Cerebellar cortex (tissue), 1 donor: ENCODE measurements at regions not wholly inside any gene's neighbourhood (a gene's known extent, or its start where the extent isn't known, plus 50 kb on each side); places are given as distances from the start of the nearest gene placed in this dataset.

Source experiments
- DNase-seq: peaks from one replicate; pipeline ENCODE4 v3.0.0-alpha.2; 2015; ENCODE audit warnings: low spot score

DNA sequence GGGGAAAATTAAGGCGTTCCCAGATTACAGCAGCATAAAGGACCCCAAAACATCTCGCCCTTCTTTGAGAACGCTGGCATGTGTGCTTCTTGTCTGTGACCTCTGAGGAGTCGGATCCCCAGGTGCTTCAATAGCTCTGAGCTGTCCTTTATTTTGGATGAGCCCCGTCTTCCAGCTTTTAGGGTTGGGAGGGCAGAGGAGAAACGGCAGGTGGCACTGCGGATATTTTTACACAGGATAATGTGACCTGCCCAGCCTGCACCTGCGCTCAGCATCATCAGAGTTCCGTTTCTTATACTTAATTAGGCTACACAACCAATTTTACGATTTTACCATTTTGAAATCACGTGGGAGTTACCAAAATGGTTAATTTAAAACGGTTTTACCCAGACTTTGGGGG is 147.7 kb upstream of the RPS6KA2 start:
- DNase-seq: no peak

DNA sequence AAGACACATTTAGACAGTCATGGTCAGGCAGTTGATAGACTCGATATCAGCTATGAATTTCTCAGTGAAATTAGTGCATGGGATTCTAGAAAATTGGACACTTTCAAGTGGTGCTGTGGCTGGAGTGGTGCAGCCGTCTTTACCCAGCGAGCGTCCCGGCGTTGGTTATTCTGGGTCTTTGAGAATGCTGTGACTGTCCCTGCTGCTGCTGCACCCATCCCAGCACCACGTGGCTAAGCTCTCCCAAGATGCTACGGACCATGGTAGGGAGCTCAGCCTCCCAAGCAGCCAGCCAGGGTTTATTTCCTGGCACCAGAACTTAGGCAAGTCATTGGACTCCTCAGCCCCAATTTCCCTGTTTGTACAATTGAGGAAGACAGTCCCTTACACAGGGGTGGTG is 147.2 kb upstream of the RPS6KA2 start:
- DNase-seq: no peak

DNA sequence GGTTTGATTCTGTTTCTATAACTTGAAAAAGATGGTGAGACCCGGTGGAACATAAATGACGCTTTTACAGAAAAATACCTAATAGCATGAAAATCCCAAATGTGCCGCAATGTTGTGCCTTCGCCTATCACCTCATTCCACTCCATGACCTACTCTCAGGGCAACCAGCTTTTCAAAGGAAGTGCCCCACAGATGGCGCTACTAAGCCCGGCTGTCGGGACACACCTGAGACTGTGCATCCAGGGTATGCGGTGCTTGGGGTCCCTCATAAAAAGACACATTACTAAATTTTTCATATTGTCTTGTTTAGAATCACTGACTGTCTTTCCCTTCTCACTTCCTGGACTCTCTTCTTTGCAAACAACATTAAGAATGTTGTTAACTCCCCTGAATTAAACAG is 145.5 kb upstream of the RPS6KA2 start:
- no peak for DNase-seq

DNA sequence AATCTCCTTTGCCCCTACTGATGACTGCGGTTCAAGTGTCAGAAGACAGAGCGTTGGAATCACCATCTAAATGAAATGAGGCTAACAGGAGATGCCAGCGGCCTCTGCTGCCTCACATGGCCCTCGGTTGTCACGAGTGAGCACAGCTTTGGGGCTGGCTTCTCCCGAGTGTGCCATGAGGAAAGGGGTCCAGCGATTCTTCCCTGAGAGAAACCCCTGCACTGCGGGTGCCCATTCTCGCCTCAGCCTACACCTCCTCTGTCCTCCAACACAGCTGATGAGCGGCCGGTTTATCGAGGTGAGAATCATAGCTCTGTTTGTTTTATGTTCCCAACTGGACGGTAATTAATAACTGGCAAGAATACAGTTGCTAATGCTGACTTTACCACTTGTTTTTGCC is 144.7 kb upstream of the RPS6KA2 start:
- no peak for DNase-seq

DNA sequence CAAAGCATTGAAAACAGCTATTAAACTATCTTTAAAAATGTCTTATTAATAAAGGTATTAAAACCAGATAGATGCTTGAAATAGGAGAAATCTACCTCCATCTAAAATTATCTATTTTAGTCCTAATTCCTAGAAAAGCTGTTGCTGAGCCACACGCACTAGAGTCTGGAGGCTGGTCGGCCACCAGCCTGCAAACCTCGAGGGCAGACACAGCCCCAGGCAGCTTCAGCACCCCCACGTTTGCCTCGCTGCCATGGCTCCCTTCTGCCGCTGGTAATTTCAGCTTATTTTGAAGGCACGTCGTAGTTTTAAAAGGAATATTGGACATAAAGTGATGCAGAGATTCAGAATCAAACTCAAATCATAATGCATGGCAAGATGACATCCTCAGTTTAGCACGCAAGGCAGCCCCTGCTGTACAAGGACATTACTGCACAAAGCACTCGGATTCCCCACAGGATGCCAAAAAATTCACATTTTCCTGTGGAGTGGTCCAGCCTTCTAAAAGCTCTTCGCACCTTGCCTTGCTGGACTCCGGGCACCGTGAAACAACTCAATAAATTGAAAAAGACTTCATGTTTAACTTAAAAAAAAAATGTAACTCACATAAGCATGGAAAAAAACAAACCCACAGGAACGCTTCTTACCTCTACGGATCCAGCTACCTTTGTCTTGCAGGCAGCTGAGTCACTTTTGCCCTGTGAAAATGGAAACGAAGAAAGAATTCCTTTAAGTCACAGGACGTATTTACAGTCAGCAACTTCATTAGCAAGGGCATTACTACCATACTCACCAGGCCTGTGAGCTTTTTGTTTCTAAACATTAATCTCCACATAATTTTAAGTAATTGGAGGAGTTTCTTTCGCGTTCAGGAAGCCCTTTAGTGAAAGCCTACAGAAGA is 143.4 kb upstream of the RPS6KA2 start:
- no peak for DNase-seq

DNA sequence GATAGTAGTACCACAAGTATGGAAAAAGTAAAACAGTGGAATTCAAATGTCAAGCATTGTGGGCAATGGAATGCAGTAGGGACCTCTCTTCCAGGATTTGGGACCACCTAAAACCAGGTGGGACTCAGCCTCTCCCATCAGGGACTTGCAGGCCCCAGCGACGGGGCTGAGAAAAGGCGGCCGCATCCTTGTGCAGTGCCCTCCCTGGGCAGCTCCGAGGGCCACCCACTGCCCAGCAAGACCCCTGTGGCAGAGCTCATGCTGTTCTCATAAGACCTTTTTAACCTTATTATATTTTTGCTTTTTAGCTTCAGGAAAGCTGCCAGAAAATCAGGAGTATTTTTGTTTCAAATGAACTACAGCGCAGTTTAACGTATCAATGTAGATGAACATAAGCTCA is 142.6 kb upstream of the RPS6KA2 start:
- no peak for DNase-seq

DNA sequence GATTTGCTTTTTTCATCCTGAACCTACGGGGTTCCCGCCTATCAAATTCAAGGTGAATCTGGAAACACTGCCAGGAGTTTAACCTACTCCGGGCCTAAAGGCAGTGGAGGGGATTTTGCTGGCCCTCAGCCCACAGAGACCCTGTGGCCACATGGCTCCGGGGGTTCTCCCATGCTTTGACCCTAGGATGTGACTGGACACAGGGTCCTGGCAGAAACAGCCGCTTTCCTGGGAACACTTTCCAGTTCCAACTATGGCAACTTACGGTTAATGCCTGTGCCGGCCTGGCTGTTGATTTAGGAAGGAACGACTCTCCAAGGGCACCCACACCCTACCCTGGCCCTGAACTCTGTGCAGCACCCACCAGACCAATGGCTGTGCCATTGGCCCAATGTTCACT is 141.7 kb upstream of the RPS6KA2 start:
- DNase-seq: no peak

DNA sequence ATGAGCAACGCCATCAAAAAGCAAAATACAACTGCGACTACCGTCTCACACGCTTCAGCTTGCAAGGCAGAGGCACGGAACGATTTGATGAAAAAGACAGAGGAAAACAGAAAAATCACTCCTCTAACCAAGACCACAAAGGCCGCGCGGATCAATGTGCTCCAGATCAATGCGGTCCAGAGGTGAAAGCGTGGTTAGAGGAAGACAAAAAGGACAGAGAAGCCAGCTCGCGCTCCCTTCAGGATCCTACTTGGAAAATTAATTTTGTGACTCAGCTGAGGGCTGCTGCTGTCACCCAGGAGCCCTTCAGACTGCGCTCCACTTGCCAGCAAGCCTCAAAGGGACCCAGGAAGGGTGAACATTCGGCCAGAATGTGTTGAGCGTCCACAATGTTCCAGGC is 140.2 kb upstream of the RPS6KA2 start:
- DNase-seq: no peak

DNA sequence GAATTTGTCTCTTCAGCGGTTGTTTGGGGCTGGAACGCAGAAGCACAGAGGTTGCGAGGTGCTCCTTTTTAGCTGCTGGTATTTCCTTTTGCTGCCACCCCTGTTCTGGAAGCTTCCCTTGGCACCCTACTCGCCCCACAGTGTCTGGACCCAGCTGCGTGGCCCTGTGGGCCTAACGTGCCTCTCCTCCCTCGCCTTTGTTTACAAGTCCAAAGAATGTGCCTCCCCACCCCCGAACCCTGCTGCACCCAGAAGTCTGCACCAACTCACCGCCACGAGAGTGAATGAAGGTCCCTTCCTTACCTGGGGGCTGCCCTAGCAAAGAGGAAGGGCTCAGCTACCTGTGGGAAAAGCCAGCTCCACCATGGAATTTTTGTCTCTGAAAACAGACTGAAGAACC is 139.7 kb upstream of the RPS6KA2 start:
- no peak for DNase-seq

DNA sequence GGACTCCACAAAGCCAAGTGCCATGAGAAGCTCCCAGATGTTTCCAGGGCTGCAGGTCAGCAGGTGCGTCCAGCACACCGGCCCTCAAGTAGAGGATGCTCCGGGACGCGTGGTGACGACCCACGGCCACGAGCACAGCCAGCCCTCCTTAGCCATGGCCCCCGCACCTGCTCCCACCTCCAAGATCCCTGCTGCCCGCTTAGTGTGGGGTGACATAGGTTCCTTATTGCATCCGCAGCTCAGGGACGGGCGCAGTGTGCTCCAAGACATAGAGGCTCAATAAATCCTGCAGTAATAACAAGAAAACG is 138.1 kb upstream of the RPS6KA2 start:
- no peak for DNase-seq

DNA sequence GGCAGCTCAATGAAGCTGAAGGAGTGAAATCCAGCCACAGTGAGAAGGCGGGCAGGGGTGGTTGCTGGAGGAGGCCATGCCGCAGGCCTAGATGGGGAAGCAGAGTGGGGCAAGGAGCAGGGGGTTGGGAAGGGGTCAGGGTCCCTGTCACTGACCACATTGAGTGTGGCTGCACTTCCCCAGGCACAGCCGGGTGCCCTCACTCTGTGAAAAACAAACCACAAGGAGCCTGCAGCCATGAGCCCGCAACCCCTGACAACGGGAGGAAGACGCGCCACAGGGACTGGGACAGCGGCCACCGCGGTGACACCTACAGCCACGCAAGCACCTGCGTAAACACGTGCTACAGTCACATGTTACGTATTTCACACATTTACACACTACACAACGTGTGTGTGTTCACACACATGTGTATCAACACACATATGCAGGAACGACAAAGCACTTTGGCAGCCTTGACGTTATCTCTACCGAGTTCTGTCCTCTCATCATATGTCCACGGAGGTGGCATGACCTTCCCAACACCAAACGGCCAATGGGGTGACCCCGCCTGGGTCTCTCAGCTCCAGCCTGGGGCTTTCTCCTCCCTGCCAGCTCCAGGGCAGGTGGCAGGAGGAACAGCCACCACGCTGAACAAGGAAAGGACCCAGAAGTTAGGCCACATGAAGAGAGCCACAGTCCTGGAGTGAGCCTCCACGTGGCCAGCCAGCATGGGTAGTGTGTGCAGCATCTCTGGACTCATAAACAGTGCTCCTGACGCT is 137.6 kb upstream of the RPS6KA2 start:
- no peak for DNase-seq

DNA sequence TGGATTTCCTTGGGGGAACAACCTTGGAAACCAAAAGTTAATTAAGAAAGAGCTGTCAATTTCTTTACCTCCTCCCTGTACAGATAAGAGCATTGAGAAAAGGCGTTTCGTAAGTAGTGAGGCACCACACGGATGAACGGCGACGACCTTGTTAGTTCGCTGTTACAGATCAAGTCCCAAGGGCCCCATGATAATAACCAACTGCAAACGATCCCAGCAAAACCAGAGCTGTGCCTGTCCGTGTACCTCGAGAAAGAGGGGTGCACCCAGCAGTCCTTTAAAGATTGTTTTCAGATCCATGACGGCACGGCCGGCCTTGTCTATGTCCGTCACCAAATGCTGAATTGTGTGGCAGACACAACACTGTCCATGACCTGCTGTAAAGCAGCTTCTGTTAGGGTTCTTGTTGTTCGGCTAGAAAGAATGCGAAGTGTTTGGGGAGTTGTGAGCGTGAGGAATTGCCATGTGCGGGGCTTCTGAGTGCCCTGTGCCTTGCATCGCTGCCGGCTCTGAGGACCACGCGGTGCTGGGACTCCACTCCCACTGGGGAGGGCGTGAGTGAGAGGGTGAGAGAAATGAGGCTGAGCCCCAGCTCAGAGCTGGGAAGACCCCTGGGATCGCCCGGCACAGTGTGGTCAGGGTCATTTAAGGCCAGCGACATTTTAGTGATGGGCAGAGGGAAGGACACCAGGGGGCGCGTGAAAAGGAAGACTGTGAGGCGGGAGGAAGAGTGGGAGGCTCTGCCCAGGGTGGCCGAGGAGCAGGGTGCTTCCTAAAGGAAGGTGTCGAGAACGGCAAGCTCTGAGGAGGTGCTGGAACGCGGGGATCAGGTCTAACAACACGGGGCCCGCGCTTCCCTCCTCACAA is 136.8 kb upstream of the RPS6KA2 start:
- no peak for DNase-seq

DNA sequence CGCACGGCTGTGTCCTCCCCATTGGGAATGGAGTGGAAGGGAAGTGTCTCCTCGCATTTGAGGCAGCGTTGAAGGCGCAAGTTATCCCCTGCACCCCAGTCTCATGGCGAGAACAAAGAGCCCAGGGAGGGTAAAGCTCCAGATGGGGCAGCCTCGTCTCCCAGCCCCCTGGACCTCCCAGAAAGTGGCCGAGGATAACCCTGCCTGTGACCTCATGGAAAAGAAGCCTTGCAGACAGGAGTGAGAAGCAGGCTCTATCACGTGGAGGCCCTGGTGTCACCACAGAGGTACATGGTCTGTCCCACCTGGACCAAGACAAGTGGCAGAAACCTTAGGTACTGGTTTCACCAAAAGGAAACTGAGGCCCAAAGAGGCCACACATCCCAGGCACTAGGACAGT is 134.8 kb upstream of the RPS6KA2 start:
- no peak for DNase-seq

DNA sequence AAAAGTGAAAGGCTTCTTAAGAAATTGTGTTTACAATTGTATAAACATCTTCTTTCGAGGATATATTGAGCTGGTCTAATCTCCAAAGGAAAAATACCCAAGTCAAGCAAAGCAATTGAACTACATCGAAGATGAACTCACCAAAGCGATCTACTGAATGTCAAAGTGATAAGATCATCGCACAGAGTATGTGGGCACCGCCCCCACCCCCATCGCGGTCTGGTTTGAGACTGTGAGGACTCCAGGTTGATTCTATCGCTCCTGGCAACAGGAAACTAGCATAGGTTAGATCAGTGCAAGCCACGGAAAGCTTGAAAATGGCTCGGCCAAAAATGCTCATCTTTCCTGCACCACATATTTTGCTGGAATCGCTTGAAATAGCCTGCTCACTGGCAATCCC is 133.2 kb upstream of the RPS6KA2 start:
- DNase-seq: no peak

DNA sequence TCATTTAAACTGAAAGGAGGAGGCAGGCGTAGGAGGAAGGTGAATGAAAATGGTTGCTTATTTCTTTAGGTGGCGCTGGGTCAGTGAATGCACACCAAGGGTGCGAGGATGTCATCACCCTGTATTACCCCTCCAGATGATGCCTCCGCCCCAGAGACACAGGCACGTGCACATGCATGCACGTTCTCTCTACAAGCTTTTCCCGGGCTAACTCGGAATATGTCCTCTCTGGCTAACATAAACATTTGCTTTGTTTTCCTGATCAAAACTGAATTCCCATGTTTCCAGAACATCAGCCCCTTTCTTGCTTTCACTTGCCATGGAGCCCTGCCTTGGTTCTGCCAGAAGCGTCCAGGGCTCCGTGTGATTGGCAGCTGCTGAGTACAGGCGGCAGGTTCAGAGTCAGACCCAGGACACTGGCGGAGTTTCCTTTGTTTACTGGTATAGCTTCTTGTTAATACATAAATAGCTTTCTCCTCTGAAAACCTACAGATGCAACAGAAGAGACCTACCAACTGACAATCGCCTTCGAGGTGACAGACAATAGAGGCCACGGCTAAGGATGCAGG is 131.2 kb upstream of the RPS6KA2 start:
- DNase-seq: no peak

DNA sequence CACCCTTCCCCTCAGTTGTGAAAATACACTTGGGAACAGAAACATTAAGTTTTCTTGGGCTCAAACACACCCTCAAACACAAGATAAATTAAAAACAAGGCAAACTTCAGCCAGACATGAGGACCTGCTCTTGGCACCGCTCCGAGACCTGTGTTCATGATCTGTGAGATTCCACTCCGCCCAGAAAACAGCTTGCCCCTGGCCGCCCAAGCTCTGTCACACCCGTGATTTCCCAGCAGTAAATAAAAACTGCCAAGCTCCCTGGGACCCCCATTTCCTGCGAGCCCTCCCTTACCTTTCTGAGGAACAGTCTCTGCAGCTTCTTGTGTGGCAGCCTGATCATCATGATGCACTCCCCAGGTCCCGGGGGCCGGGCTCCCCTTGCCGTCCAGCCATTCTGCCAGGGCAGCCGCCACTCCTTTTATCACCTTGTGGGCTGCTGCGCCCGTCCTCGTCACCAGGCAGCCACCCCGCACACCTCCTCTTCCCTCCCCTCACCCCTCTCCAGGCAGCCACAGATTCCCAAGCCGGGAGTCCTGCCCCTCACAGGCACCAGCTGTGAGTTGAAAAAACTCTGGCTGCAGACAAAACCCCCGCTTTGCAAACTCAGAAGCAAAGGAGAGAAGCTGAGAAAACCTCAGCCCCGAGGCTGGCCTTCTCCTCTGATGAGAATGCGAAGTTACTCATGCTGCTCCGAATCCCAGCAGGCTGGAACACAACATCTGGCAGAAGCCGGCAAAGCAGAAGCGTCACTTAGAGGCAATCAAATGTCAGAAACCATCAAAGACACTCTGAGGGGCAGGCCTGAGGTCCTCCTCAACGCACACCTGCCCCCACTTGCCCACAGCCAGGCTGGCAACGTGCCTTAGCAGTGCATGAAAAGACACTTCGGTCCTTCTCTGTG is 130.4 kb upstream of the RPS6KA2 start:
- no peak for DNase-seq

DNA sequence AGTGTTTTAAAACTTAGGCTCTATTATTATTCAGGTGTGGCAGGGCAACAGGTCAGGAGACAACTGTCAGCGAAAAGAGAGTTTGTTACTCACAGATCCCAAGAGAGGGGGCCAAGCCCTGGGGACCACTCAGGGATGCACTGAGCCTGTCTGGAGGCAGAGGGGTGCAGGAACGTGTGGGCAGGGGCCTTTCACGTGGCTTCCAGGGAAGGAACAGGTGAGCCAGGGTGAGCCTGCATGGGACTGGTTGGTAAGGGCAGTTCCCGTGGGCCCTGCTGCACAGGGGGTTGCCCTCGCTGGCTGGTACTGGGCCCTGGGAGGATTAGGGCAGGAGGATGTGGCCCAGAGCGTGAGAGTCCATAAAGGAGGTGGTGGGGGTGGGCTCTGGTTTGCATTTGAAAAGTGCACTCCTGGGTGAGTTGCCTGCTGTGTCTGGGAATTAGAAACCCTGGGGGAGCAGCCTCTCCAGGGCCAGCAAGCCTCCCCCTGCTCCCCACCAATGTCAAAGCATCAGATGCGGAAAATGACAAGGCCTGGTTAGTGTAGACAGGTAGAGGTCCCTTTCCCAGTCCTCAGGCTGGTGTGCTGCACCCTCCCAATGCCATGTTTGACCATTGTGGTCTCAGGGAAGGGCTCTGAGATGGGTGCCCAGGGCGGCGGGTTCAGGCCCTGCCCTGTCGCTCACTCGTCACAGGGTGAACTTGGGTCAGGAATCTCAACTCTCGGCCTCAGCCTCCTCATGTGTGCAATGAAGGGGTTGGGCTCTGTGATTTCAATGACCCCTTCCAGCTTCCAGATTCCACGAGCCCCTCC is 127.4 kb upstream of the RPS6KA2 start:
- no peak for DNase-seq

DNA sequence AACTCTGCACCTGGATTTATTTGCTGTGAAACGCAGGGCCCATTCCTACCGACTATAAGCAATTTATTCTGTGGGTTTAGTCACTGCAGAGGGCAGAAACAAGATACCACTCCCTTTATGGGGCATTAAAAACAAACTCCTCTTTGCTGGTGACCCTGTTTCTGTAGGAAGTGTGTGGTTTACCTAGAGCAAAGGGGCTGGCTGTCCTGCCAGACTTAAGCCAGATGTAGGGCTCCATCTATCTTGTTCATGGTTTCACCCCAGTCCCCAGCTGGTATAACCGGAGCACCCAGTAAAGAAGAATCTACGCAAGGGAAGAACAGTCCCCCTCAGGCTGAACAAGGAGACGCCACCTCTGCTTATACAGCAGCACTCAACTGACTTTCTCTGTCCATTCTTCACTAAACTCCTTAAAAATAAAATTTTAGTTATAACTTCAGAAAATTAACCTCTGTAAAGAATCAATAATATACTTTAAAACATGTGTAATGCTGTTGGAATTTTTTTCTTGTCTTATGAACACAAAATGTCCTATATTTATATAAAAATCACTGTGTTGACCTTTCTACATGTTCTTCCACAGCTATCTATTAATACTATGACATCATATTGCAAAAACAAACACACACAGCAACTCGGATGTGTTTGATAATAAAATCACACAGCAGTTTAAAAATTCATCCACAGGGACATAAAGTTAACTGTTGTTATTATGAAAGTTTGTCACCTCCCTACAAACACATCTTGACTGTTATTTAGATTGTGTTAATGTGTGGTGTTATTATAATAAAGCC is 126.1 kb upstream of the RPS6KA2 start:
- no peak for DNase-seq

DNA sequence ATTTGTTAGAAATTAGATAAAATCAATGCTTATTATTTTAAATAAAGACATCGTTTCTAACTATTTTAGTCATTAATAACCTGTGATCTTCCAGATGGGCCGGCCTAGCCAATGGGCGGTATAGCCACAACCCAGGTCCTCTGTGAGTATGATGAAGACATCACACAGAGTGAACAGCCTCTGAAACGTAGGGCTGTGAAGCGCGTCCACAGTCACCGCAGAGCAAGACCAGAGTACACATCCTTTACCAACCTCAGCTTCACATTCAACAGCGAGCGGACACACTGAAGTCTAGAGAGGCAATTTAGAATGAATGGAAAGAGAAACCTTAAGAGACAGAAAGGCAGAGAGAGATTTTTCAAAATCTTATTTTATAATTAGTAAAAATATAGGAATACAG is 125.0 kb upstream of the RPS6KA2 start:
- DNase-seq: no peak
